ENCODE measurements at regions not wholly inside any gene's neighbourhood (a gene's known extent, or its start where the extent isn't known, plus 50 kb on each side); places are given as distances from the start of the nearest gene placed in this dataset.

- TF ChIP-seq, protein P1, sequence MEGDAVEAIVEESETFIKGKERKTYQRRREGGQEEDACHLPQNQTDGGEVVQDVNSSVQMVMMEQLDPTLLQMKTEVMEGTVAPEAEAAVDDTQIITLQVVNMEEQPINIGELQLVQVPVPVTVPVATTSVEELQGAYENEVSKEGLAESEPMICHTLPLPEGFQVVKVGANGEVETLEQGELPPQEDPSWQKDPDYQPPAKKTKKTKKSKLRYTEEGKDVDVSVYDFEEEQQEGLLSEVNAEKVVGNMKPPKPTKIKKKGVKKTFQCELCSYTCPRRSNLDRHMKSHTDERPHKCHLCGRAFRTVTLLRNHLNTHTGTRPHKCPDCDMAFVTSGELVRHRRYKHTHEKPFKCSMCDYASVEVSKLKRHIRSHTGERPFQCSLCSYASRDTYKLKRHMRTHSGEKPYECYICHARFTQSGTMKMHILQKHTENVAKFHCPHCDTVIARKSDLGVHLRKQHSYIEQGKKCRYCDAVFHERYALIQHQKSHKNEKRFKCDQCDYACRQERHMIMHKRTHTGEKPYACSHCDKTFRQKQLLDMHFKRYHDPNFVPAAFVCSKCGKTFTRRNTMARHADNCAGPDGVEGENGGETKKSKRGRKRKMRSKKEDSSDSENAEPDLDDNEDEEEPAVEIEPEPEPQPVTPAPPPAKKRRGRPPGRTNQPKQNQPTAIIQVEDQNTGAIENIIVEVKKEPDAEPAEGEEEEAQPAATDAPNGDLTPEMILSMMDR (IDR thresholded peaks at IDR 0.05), result no peak
- TF ChIP-seq POLR2AphosphoS5 (IDR thresholded peaks at IDR 0.05) (no peak), POLR2A (IDR thresholded peaks at IDR 0.05) (no peak)
These were observed 156.9 kb upstream of the ADCY1 start for GRCh38 chr7:45417268-45417667.
